HG03159 (cell line): ENCODE measurements at regions not wholly inside any gene's neighbourhood (a gene's known extent, or its start where the extent isn't known, plus 50 kb on each side); places are given as distances from the start of the nearest gene placed in this dataset.

Source experiments
- ATAC-seq: cut with Tn5 transposase; IDR thresholded peaks from one replicate; pipeline ENCODE4 v1.9.1; 2021; ENCODE audit warnings: mild to moderate bottlenecking, moderate library complexity; ENCODE audit not compliant: unreplicated experiment

DNA sequence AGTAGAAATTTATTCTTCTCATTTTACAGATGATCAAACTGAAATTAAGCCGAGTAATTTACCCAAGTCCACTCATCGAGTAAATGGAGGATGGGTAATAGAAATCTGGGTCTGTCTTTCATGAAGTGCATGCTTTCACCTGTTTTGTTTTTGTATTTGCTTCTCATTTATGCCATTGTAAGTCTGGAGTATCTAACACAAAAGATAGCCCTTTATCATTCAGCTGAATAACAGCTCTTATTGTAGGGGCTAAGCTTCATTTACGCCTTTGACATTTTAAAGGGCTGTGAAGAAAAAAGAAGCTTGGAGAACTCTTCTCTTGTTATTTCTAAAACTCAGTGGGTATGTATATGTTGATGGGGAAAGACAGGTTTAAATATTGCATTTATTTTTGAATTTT lies 1196.2 kb upstream of the TENM4 start:
- no peak for ATAC-seq

DNA sequence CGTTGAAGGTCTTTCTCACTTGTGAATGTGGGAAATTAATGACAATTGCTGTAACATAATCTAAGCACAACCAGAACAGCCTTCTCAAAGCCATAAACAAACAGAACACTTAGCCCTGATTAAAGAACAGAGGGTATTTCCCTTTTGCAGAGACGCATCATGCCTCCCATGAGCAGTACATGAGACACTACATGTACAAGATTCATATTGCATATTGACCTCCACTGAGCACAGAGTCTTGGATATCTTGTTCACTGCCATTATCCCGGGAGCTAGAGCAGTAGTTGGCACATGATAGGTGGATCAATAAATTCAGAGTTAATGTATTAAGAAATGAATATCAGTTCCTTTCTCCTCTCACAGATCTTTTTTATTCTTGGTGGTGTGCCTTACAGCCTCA lies 1194.3 kb upstream of the TENM4 start:
- ATAC-seq = no peak

DNA sequence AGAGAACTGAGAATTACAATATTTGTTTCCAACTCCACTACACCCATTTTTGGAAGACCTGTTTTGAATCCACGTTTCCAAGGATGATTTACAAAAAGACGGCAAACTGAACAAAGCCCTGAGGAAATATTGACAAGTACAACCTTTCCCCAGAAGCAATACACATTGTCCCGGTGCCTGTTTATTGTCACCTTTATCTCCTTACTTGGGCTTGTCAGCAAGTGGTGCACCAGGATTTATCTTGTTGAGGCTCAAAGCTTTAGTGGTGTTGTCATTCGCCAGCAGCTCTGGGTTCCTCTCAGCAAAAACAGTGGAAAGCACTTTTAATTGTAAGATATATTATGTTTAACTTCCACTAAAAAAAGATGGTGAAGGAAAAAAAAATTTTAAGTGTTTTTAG lies 1191.9 kb upstream of the TENM4 start:
- no peak for ATAC-seq

DNA sequence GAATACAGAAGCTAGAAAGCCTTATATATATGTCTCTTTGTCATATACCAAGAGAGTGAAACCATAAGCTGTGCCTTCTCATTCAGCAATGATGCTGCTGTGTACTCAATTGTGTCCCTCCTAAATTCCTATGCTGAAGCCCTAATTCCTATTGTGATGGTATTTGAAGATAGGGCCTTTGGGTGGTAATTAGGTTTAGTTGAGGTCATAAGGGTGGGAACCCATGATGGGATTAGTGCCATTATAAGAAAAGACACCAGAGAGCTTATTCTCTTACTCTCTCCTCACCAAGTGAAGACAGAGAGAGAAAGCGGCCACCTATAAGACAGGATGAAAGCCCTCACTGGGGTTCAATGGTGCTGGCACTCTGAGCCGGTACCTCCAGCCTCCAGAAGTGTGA lies 1191.3 kb upstream of the TENM4 start:
- no peak for ATAC-seq

DNA sequence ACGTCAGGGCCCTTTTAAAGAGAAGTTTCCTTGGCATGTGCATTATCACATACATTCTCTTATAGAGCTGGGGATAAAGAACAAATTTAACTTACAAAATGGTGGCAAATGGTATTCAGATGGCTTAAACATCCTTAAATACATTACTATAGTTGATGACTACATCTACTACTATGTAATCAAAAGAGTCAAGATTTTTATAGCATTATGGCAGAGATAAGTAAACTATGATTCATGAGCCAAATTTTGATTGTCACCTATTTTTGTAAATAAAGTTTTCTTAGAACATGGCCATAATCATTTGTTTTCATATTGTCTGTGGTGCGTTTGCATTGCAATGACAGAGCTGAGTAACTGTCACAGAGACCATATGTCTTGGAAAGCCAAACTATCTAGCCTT lies 1188.6 kb upstream of the TENM4 start:
- no peak for ATAC-seq

DNA sequence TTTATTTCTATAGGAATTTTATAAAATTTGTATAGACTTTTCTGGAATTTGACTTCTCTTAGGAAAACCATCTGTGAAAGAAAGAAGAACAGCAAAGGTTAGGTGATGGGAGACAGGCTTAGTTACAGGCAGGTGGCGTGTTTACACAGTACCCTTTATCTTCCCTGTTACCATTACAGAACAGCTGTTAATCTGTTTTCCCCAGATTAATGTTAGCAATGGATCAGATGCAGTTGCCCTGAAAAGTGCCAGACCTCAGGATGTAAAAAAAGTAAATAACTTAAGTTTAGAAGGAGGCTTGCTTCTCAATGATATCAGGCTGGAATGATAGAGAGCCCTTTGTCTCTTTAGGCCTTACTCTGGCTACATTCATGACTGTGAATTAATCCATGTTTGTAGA lies 1186.5 kb upstream of the TENM4 start:
- ATAC-seq = no peak

DNA sequence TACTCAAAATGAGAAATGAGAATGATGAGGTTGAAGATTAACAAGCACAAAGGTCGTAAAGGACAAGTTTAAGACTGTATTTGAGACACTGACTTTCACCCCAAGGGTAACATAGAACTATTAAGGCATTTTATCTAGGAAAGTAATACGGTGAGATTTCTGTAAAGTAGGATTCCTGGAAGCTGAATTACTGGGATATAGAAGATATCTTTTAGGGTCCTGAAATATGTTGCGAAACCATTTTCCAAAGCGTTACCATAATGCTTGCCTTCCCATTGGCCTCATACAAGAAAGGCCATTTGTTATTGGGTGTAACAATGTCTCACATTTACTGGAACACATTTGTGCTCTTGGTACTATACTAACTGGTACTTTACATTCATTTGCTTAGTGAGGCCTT lies 1185.9 kb upstream of the TENM4 start:
- no peak for ATAC-seq

DNA sequence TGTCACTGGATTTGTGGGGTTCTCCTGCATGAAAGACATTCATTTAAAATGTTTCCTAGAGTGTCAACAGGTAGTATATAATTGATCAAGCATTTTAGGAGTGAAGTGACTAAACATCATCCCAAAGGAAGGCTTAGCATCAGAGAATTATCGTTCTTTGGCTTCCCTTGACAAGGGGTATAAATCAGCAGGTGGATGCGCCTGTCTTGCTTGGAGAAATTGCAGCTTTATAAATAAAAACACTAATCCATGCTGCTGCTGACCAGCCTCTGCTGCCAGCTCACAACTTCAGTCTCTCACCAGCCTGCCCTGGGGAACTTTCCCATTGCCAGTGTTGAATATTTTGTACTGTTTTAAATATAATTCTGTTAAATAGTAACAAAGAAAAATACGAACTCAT lies 1184.7 kb upstream of the TENM4 start:
- ATAC-seq = no peak

DNA sequence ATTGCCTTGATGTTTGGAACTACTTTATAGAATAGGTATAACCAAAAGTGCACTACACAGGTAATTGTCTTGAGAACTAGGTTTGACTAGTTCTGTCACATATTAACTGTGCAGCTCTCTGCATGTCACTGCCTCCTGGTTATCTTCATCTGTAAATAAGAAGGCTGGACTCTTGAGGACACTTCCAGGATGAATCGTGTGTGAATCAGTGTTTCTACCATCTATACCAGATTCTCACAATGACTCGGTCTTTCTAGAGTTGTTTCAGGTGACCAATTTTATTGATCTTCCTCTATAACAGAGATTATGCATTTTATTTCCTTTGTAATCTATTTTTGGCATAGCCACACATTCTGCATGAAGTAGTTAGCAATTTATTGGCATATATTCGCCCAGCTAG lies 1181.0 kb upstream of the TENM4 start:
- ATAC-seq = no peak

DNA sequence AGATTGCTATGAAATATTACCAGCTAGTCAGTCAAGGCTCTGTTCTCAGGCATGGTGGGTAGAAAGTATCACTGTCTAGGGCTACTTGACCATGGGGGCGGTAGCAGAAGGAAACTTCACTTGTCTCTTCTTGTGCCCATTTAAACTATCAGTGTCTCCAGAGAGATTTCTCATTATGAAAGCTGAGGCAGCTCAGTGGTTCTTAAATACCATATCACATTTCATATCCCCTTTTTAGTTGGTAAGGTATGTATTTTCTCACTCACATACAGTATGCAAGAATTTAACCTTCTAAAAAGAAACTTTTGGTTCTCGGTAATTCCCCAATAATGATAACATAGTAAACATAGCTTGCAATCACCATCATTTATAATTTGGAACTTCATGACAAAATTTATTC lies 1180.0 kb upstream of the TENM4 start:
- no peak for ATAC-seq

DNA sequence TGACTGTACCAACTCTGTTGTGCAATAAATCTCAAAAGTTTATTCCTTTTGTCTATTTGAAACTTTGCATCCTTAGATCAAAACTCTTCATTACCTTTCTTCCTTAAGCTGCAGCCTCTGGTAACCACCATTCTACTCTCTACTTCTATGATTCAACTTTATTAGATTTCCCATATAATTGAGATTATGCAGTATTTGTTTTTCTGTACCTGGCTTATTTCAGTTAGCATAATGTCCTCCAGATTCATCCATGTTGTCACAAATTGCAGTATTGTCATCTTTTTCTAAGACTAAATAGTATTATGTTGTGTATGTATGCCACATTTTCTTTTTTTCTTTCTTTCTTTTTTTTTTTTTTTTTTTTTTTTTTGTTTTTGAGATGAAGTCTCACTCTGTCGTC lies 1176.3 kb upstream of the TENM4 start:
- no peak for ATAC-seq

DNA sequence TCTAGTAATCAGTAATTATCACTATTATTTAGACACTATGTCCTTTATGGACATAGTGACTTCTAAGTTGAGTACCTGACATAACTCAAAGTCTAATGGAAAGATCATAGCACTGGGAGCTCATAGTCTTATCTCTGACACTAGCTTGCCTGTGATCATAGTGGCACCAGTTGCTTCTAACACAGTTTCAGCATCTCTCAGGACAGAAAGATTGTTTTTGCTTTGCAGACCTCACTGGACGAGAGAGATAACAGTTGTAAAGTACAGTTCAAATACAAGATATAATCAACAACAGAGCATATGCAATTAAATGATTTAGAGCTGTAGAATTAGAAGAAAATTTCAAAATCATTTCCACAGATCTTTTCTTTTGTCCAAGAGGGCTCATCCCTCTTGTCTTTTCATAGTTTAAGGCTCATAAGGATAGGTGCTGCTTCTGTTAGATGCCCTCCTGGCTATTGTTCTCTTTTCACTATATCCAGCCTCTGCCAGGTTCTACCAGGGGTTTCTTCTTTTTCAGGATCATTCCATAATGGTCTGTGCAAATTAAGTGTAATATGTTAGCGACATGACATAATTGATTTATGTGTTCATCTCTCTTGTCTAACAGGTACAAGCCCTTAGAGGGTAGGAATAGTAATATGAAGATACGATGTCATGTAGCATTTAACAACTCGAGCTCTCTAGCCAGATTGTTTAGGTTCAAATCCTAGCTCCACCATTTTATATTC lies 1175.4 kb upstream of the TENM4 start:
- ATAC-seq = no peak

DNA sequence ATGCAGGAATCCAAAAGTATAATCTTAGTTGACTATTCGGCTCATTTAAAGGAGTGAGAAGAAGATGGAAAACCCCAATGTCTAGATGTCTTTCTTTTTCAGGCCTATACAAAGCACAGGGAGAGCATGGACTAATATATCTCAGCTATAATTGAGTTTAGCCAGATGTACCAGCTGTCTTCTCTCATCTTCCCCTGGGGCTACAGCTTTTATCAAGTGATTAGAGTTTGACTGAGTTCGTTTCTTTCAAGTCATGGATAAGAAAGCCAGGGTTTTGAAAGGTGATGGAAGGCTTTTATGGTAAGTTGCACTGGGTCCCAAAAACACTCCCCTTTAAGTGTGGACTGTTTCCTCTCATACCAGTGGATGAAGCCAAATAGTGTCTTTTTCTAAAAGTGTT lies 1172.8 kb upstream of the TENM4 start:
- no peak for ATAC-seq

DNA sequence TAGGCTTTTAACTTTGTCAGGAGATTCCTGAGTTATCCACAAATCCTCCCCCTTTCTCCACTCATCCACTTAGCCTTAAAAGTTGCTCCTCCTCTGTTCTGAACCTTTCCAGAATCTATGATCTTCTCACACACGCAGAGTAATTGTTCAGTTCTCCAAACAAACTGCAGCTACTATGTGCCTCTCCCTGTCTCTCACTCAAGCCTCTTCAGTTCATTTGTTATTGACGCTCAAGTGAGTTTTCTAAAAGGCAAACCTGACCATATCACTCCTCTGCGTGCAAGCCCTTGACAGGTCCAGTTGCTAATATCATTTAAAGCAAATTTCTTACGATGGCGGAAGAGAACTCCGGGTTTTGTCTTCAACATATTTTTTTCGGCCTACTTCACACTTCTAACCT lies 1169.7 kb upstream of the TENM4 start:
- no peak for ATAC-seq

DNA sequence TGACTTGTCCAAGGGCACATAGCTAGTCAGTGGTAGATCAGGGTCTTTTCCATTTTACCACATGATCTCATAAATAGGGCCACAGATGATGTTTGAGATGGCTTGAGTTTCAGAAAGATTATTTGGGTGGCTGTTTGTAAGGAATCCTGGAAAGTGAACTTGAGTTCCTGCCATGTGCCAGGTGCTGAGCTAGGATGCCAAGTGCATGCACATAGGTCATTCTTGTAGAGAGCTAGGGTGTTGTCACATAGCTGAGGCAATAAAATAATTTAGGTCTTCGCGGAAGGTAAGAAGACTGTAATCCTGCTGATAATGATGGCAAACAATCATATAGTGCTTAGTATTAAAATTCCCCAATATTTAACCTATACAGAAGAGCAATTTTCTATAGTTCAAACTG lies 1162.6 kb upstream of the TENM4 start:
- ATAC-seq = no peak

DNA sequence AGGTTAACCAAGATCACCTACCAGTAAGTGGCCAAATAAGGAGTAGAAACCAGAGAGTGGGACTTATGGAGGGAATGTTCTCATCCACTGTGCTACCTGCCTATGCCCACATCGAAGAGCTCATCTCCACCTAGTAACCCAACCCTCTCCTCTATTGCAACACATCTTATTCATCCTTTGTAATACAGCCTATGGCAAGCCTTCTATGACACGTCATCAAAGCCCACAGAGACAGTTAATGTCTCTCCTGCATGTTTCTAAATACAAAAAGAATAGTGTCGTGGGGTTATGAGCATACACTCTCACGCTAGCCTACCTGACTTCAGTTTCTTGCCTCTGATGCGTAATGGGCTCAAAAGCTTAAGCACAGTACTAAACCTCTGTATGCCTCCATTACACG lies 1158.1 kb upstream of the TENM4 start:
- ATAC-seq = no peak

DNA sequence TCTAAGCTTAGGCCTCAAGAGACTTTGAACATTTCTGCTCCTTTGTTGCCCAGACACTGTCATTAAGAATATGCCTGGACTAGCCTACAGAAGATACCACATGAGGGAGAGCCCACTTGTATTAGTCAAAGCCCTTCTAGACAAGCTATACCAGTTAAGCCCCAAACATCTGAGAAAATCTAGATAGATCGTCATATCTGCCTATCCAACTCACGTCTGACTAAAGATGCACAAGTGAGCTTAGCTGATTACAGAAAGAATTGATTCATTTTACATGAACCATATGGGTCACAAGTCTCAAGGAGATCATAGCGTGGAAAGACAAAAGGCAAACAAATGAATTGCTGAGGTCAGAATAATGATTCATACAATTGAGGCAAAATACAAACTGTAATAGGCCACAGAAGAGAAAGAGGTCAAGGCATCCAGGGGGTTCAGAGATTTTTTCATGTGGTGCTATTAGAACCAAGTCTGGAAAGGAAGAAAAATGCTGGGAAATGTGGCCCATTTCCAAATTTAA lies 1155.5 kb upstream of the TENM4 start:
- ATAC-seq = no peak

DNA sequence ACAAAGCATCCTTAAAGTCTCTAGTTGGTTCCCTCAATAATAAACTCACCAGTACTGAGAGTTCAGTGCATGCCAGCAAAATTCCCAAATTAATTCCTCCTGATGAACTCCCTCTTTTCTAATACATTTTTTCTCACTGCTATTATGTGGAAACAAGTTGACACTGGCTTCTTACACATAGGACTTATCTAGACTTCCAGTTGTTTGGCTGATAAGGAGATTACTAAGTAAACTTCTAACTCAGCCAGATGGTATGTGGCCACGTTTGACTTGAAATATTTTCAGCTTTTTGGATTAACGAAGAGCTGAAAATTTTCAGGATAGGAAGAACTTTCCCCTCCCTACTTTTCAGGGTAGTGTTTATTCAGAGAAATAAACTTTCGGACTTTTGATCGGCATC lies 1154.2 kb upstream of the TENM4 start:
- no peak for ATAC-seq

DNA sequence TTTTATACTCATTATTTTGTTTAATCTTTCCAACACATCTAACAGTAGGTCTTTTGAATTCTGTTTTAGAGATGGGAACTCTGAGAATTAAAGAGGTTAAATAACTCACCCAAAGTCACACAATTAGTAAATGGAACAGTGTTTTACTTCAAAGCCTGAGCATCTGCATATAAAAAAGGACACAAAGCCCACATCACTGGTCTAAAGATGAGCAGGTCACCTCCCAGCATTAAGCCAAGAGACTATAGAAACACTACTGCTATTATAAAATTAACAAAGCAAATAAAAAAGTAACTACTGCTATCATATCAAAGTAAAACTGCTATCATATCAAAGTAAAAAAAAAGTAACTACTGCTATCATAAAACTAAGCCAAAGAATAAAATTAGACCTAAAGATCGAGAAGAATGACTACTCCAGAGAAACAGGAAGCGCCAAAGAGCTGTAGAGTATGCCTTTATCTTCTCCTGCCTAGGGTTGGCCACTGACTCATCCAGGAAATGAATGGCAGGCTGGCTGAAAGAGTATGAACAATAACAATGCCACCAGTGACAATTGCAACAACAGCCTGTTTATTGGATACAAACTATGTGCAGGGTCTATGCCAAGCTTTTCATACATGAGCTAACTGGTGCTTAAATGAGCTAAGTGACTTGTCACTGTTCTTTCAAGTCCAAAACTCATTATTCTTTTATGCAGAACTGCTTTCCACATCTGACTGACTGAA lies 1153.0 kb upstream of the TENM4 start:
- ATAC-seq = no peak

DNA sequence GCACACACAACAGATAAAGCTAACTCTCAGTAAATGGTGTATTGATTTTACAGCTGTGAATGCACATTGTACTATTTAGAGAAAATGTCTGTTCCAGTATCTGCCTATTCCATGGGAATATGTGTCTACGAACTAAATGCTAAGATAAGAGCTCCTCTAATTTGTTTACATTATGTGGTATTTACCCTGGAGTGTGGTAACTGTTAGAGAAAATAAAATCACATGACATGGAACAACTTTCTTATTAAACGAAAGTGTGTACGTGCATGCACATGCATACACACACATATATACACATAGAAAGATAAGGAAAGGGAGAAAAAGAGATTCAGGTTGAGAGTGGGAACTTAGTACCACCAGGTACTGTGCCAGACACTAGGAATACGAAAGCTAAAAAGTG lies 1151.7 kb upstream of the TENM4 start:
- no peak for ATAC-seq

DNA sequence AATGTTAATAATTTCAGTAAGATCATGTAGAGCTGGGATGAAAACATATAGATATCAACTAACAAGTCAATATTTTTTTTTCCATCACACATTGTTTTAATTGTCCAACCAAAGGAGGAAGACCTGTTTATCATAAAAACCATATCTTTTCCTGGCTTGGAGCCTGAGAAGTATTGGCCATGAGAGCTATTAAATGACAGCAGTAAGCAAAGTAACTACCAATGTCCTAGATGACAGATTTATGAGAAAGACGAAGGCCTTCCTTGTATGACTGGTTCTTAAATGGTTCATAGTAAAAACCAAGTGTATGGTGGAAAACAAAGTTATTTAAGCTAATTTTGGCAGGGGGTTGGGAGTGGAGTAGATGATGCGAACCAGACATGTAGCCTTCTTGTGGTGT lies 1147.1 kb upstream of the TENM4 start:
- ATAC-seq = no peak

DNA sequence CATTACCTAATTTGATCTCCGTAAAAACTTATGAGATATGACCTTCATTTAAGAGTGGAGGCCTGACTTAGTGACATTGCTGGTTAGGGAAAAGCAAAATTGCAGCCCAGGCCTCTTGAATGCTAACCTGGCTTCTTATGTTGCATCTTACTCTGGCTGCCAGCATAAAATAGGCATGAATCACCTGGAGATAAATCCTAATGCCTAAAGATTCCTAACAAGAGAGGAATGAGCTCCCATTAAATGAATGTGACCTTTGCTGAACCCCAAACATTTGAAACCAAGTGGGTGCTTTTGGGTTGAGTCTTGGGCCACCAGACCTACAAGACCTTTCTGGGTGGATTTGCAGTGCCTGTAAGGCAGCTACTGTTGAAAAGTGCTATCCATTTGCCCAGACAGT lies 1145.6 kb upstream of the TENM4 start:
- no peak for ATAC-seq

DNA sequence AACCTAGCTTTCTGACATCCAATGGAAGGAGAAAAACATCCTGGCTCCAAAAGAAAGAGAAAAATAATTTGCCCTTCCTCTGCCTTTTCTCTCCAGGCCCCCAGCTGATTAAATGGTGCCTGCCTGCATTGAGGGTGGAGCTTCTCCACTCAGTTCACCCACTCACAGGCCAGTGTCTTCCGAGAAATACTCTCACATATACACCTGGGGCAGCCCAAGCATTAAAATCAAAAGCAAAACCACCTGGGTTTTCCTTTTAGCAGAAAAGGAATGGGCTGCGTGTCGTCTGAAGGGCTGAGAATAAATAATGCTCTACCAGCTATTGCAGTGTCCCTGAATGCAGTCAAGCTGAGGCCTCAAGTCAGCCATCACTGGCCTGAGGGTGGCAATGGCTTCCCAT lies 1143.8 kb upstream of the TENM4 start:
- no peak for ATAC-seq
